Mucosa of descending colon (tissue), 3 donors: ENCODE measurements at regions not wholly inside any gene's neighbourhood (a gene's known extent, or its start where the extent isn't known, plus 50 kb on each side); places are given as distances from the start of the nearest gene placed in this dataset.
A peak's percentile ranks its signal among the peaks of the same experiment; 100 is the strongest.

Experiments used
- ATAC-seq: fragments of 200-7000 bp; cut with Tn5 transposase; one replicate; pipeline ENCODE4 v1.9.1; 2020; ENCODE audit warnings: mild to moderate bottlenecking, moderate library complexity
- DNase-seq, 3 donors: peaks; one replicate each; pipeline ENCODE4 v3.0.0-alpha.2; 2020
- H3K36me3 ChIP-seq: fragments of 200-600 bp; one replicate; pipeline ENCODE4 v1.8.0; 2021; ENCODE audit warnings: low read depth, mild to moderate bottlenecking
- H3K4me1 ChIP-seq: fragments of 200-600 bp; one replicate; pipeline ENCODE4 v1.8.0; 2021; ENCODE audit warnings: low read depth, mild to moderate bottlenecking
- H3K4me3 ChIP-seq: fragments of 200-600 bp; one replicate; pipeline ENCODE4 v1.8.0; 2021; ENCODE audit warnings: mild to moderate bottlenecking
- H3K9me3 ChIP-seq: fragments of 200-600 bp; one replicate; pipeline ENCODE4 v1.8.0; 2021; ENCODE audit warnings: mild to moderate bottlenecking
- intact Hi-C, 2 donors: fragments of 100-400 bp; cut with DNase I in 1 of 2; cut with micrococcal nuclease in 1 of 2; formaldehyde crosslinking; loops; one replicate each; pipeline versions ENCODE4 v1.11.0 to v1.11.1; 2022; cut with DNase I, micrococcal nuclease
- TF ChIP-seq, protein P1 (sequence below): fragments of 200-600 bp; IDR thresholded peaks from one replicate; pipeline ENCODE4 v1.8.0; 2022; ENCODE audit warnings: antibody characterized with exemption, mild to moderate bottlenecking
- donor health status: DM: no; HTN: no; CAD: no; lungs with moderate emphysema.
- donor health status: DM: no; HTN: no; CAD: no.
- donor health status: DM: no; HTN: yes; CAD: no.

DNA sequence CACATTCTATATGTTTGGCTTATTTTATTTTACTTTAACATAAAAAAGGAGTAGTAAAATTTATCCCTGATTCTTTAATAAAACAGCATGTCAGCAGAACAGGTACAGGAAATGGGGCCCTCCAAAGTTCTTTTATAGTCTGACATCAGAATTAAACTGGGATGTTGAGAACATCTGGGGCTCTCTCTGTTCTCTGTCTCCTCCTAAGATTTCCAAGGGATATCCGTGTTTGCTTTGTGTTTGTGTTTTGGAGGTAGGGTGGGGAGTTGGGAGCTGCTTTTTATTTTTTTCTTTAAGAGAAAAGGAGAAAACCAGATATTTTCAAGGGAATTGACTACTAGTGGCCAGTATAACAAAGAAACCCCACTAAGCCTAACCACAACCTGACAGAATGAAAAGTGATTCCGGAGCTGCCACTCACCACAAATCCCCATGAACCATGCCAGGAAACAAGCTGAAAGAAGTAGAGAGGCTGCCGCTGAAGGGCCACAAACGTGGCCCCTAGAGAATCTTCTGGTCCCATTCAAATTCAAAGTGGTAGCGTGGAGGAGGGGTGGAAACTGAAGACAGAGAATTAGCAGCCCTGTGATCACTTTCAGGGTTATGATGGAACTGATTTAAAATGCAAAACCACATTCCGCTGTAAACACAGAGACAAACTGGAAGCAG lies 369.6 kb upstream of the ADGRL2 start:
- Histone ChIP-seq H3K36me3 (no peaks in the 10 kb centered on the region), H3K9me3 (no peaks in the 10 kb centered on the region), H3K4me1 (peaks cover 10% of the 10 kb centered on the region), H3K4me3 (no peak overlapping the region)
- intact Hi-C loops = no loop called here
- DNase-seq = no peak
- ATAC-seq = no peak
- TF ChIP-seq, protein P1, sequence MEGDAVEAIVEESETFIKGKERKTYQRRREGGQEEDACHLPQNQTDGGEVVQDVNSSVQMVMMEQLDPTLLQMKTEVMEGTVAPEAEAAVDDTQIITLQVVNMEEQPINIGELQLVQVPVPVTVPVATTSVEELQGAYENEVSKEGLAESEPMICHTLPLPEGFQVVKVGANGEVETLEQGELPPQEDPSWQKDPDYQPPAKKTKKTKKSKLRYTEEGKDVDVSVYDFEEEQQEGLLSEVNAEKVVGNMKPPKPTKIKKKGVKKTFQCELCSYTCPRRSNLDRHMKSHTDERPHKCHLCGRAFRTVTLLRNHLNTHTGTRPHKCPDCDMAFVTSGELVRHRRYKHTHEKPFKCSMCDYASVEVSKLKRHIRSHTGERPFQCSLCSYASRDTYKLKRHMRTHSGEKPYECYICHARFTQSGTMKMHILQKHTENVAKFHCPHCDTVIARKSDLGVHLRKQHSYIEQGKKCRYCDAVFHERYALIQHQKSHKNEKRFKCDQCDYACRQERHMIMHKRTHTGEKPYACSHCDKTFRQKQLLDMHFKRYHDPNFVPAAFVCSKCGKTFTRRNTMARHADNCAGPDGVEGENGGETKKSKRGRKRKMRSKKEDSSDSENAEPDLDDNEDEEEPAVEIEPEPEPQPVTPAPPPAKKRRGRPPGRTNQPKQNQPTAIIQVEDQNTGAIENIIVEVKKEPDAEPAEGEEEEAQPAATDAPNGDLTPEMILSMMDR = no peak

DNA sequence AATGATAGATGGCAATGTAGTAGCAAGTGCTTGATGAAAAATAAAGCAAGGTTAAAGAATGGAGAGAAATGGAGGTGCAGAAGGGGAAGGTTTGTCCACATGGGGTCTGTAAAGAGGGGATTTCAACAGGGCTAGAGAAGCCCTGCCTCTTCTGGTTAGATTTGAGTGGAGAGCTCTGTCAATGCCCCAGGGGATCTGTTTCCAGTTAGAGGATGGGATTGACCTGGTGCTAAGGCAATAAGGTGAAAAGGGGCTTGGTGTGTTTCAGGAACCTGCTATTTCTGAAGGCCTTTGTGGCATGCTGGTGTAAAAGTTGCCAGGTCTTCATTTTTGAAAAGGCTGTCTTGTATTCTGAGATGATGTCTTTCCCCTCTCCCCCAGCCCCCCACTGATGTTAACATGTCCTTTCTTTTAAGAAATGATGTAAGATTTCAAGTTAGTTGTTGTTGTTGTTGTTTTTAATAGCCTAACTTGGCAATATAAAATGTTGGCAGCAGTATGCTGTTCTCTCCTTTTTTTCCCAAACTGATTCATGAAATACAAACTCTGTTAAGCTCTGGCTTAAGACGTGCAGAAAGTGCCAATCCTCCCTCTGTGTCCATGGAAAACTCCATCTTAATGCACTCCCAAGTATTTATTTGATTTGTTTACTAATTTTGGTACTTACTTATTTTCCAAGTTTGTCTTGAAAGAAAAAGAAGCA lies 370.3 kb upstream of the ADGRL2 start:
- Histone ChIP-seq H3K36me3 (no peaks in the 10 kb centered on the region), H3K4me3 (no peak overlapping the region), H3K9me3 (no peaks in the 10 kb centered on the region), H3K4me1 (peaks cover 10% of the 10 kb centered on the region)
- intact Hi-C loops = no loop called here
- DNase-seq (no peak), ATAC-seq (no peak)
- TF ChIP-seq, protein P1 = no peak

DNA sequence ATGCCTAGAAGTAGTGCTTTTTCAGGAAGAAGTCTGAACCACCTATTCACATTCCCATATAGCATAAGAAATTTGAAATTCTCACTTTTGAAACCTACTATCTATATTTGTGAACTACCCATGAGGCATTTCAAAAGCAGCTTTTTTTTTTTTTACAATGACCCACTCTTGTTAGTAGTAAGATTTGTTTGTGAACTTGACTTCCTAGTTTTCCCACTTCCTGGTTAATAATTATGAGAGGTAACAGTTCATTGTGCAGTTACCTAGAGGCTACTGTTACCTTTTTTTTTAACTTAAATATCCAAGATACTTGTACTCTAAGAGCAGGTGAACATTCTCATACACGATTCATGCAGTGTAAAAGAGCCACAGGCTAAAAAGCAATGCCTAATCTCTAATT lies 371.7 kb upstream of the ADGRL2 start:
- Histone ChIP-seq H3K4me1 (peaks cover 10% of the 10 kb centered on the region), H3K9me3 (no peaks in the 10 kb centered on the region), H3K36me3 (no peaks in the 10 kb centered on the region), H3K4me3 (no peak overlapping the region)
- TF ChIP-seq, protein P1 = no peak
- ATAC-seq = peak; percentile 77
- DNase-seq = no peak
- intact Hi-C loops = no loop called here

DNA sequence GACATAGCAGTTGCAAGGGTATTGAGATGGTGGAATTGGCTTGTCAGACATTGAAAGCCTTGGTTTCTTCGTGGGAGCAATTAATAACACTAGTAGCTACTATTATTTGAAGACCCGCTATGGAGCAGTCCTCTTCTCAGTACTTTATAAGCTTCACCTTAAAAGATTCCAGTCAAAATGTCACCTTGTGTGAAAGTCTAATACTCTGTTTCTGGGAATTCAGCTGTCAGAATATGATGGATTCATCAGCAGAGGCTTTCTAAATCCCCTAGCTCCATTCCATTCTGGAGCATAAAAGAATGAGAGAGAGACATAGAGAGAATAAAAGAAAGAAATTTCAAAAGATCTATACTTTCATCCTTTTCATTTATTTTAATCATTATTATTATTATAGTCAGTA lies 375.9 kb upstream of the ADGRL2 start:
- TF ChIP-seq, protein P1 = no peak
- no peaks in the 10 kb centered on the region for H3K36me3 ChIP-seq
- H3K4me1 ChIP-seq = peaks cover 10% of the 10 kb centered on the region
- H3K4me3 ChIP-seq = no peak overlapping the region
- intact Hi-C loops = no loop called here
- ATAC-seq (no peak), DNase-seq (no peak)
- no peaks in the 10 kb centered on the region for H3K9me3 ChIP-seq

DNA sequence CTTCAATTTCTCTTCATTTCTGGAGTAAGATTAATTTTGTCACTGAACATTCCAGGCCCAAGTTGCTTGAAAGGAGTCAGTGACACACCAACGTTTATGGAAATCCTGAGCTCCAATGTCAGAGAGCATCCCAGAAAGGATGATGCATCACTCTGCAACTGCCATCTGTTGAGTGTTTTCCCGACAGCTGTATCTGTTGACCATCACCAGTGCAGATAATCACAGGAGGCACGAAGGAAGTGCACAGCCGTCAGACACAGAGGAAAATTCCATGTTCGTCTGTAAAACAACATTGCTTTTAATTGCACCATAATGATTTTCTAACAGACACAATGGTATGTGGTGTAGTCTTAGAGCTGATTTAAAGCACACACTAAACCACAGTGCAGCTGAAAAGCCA lies 376.7 kb upstream of the ADGRL2 start:
- Histone ChIP-seq H3K4me1 (peaks cover 4% of the 10 kb centered on the region), H3K9me3 (no peaks in the 10 kb centered on the region), H3K4me3 (no peak overlapping the region), H3K36me3 (no peaks in the 10 kb centered on the region)
- peak; percentile 51 for ATAC-seq
- TF ChIP-seq, protein P1 = no peak
- intact Hi-C loops = no loop called here
- no peak for DNase-seq
